Stimulated activated CD8-positive, alpha-beta memory T cell treated with anti-CD3 and anti-CD28 coated beads, Interleukin-4, amount 100 ng/mL, for 4 hours (primary cell): ENCODE measurements at regions not wholly inside any gene's neighbourhood (a gene's known extent, or its start where the extent isn't known, plus 50 kb on each side); places are given as distances from the start of the nearest gene placed in this dataset.

Experiments used
- DNase-seq, 2 donors: peaks; one replicate each; pipeline ENCODE4 v3.0.0-alpha.2; 2020; ENCODE audit warnings: low read depth in 2 of 2, low spot score in 1 of 2

DNA sequence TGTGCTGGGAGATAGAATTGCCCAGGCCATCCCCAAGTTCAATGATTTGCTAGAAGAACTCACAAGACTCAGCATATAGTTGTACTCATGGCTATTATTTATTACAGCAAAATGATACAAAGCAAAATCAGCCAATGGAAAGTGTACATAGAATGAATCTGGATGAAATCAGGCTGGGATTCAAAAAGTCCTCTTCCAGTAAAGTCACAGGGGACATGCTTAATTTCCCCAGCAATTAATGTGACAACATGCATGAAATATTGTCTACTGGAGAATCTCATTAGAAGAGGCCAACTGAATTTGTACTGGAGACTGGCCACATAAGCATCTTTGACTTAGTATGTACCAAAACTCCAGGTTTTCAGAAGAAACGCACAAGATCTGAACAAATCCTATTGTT lies 1043.1 kb downstream of the NAALADL2 start:
- DNase-seq: no peak

DNA sequence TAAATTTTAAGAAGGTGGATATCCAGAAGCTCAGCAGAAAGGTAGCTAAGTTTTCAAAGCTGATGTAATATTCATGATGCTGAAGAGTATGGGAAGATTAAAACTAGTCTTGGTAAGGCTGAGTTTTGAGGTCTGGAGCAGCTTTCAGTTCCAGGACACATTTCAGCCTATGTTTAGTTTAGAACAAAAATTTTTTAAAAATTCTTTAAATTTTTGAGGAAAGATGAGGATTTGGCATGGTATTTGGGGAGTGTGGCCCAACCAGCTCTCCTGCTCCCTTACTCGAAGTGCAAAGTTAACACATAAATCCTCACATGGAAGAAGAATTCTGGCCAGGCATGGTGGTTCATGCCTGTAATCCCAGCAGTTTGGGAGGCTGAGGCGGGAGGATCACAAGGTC lies 1039.1 kb downstream of the NAALADL2 start:
- DNase-seq: no peak

DNA sequence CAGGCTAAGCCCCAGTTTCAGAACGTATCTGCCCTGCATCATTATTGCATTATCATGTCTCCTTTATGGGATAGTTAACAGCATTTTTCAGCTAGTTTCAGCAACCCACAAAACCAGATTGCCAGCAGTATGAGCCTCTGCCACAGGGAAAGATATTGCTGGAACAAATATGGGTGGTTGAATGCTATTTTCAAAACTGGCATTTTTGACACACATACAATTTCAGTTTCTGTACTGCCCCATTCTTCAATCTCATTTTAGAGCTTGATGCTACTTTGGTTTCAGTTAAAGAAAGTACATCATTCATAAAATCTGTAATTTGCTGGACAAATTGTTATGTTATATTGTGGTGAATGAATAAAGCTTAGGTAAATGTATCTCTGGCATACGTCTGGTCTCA lies 1037.5 kb downstream of the NAALADL2 start:
- DNase-seq: no peak

DNA sequence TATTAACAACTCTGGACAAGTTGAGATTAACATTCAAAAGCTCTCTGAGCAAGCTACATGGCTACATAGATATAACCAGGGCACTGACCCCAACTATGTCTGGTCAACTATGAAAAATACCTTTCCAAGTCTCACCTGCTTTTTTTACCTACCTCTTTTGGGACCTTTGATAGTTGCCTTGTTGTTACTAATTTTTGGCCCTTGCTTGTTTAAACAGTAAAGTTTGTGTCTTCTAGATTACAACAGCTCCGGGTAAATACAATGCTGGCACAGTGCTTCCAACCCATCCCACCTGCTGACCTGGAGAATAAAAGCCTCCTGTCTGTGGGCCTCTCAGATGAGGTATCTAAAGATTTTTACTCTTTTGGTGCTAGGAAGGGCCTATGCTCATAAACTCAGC lies 1036.6 kb downstream of the NAALADL2 start:
- no peak for DNase-seq

DNA sequence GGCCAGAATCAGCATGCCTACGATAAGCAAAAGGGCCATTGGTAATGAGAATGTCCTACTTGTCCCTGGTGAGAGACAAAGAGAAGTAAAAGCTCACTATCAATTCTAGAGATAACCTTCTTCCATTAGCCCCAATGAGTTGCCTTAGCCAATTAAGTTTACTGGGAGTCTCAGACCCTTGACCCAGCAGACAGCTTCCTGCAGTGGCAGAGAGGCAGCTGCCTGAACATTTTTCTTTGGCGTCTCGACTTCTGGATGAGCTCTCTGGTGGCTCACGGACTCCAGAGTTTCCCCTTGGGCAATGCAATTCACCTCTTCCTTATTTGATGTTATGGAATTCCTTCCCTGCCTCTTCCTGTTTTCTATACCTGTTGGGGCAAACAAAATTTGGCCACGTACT lies 1034.4 kb downstream of the NAALADL2 start:
- no peak for DNase-seq

DNA sequence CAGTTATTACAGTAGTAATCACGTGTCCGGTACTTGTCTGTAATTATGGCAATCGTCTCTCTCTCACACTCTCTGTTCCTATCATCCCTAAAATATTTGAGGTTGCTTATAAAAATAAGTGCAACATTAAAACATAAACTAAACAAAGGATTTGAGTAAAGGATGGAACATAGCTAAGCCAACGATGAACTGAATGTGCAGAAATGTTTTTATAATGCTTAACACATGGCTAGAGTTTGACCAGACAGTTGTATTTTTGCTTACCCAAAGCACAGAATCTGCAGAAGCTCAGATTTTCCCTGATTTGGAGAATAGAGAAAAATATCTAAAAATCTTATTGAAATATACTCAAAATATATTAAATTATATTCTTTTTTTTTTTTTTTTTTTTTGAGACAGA lies 1030.9 kb downstream of the NAALADL2 start:
- no peak for DNase-seq

DNA sequence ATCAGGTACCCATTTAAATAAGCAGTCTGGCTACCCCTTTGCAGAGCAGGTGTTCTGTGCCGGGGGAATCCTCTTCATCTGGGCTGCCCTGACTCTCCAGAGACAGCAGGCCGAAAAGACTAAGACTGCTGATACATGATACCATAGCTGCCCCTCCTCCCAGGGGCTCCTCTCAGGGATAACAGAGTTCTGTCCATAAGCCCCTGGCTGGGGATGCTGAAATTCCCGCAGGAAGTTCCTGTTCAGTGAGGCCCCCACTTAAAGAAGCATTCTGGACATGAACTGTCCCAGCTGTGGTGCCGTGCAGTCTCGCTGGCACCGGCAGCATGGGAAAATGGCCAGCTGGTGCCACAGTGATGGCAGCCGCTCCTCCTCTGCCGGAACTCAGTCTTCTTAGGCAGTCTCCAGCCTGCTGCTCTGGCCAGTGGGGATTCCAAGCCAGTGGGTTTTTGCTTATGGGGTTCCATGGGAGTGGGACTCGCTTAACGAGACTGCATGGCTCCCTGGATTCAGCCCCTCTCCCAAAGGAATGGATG lies 1026.2 kb downstream of the NAALADL2 start:
- no peak for DNase-seq

DNA sequence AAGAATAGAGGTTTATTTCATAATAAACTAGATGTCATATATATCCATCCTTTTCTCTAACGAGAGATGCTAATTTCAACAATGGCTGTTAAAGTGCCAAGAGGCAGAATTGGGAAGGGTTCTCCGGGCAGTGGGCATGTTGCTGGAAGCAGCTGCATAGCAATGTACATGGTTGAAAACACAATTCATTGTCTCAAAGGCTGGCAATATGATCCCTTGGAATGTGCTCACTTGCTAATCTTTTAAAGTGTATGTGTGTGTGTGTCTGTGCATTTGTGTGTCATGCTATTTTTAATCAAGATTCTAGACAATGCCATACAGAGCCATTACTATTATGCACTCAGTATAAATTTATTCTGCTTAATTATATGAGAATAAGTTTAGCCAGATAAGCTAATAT lies 1020.3 kb downstream of the NAALADL2 start:
- DNase-seq: no peak

DNA sequence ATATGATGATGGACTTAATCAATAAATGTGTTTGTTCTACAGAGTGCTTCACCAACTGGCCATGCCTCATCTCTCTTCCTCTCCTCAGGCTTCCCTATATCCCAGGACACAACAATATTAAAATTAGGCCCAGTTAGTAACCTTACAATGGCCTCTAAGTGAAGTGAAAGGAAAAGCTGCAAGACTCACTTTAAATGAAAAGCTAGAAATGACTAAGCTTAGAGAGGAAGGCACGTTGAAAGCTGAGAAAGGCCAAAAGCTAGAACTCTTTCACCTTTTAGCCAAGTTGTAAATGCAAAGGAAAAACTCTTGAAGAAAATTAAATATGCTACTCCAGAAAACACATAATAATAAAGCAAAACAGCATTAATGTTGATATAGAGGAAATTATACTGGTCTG lies 1010.3 kb downstream of the NAALADL2 start:
- DNase-seq: no peak

DNA sequence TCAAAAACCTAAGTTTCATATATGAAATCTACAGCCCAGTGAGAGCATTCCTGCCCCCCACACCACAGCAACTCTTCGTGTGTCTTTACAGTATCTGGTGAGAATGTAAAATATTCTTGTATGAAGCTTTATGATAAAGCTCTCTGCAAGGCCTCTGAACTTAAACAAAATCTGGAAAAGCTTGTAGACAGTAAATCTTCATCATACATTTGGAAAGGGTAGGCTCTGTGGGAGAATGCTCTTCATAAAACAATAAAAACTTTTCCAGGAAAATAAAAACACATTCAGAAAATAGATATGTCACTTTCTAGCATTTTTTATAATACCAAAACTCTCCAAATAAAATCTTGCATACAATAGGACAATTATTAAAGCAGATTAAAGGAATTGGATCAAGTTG lies 1009.5 kb downstream of the NAALADL2 start:
- no peak for DNase-seq

DNA sequence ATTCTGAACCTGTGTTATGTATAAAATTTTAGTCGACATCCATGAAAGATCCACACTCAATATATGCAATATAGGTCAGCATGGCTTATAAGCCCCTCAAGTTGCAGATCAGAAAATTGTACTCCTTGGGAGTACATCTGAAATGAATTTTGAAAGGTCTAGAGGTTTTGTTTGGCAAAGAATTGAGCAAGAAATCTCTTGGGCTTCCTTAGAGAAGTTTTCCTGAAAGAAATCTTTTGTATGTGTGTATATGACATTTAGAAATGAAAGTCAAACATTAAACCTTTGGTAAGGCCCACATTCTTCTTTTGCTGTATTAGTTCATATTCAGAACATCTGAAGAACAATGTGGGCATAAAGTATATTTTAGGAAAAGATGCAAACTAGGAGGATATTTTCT lies 1006.6 kb downstream of the NAALADL2 start:
- no peak for DNase-seq

DNA sequence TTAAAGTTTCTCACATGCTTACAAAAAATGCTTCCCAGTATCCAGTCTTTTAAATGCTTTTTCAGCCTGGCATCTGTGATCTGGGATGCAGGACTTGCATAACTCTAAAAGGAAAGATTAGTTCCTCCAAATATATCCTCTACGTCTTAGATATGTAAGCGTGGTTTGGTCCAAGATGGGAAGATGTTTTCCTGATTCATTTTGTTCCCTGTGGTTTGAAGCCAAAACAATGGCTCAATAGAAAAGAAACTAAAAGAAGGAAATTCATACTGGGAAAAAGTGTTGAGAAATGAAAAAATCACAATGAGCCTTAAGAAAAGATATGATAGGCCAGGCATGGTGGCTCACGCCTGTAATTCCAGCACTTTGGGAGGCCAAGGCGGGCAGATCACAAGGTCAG lies 1002.8 kb downstream of the NAALADL2 start:
- no peak for DNase-seq
